Ovary (tissue), 7 donors: ENCODE measurements at regions not wholly inside any gene's neighbourhood (a gene's known extent, or its start where the extent isn't known, plus 50 kb on each side); places are given as distances from the start of the nearest gene placed in this dataset. TPM values are rescaled to one million over a fixed set of nuclear protein-coding genes. Genes with fewer than 3 reads are reported as not detected.

ENCODE experiments used
- DNase-seq, 5 donors: peaks; one replicate each; pipeline ENCODE4 v3.0.0-alpha.2; 2019 to 2020
- H3K27ac ChIP-seq, 2 donors: fragments of 200-600 bp; one replicate each; pipeline versions ENCODE4 v1.5.1 to v1.8.0; 2019 to 2022
- H3K27me3 ChIP-seq: fragments of 200-600 bp; one replicate; pipeline ENCODE4 v1.8.0; 2022
- H3K36me3 ChIP-seq: fragments of 200-600 bp; sonication (generic); one replicate; pipeline ENCODE4 v1.5.1; 2019
- H3K4me1 ChIP-seq: one replicate; pipeline ENCODE4 v1.8.1; 2013; ENCODE audit warnings: mild to moderate bottlenecking, moderate library complexity; ENCODE audit not compliant: insufficient read depth
- H3K4me3 ChIP-seq: fragments of 200-600 bp; sonication (generic); one replicate; pipeline ENCODE4 v1.5.1; 2017
- H3K9me3 ChIP-seq, 2 donors: fragments of 200-600 bp in 1 of 2; sonication (generic) in 1 of 2; one replicate each; pipeline versions ENCODE4 v1.5.1 to v1.8.1; 2013 to 2019; ENCODE audit warnings: mild to moderate bottlenecking in 1 of 2, moderate library complexity in 1 of 2
- EP300 ChIP-seq: sonication (generic); formaldehyde crosslinking; IDR thresholded peaks from one replicate; pipeline ENCODE4 v1.6.1; 2017; ENCODE audit warnings: antibody characterized with exemption
- POLR2A ChIP-seq: fragments of 450-650 bp; IDR thresholded peaks from one replicate; pipeline ENCODE4 v1.6.1; 2017; ENCODE audit warnings: antibody characterized with exemption, mild to moderate bottlenecking, moderate library complexity
- WGBS, 3 donors: extraction: QIAGEN DNeasy Blood & Tissue Kit in 1 of 3; methylation state at CpG; one replicate each; pipeline versions ENCODE4 v1.1.5 to v1.1.7; 2013 to 2017; 5-methylcytosine and 5-hydroxymethylcytosine counted together
- intact Hi-C, 4 donors: fragments of 100-400 bp; cut with DNase I; formaldehyde crosslinking; loops; one replicate each; pipeline versions ENCODE4 v1.11.0 to v1.15.1; 2022 to 2023
- small RNA-seq: library from RNA; depleted of rRNA; stranded (forward); fragments of <200 nt; gene quantifications from one replicate; pipeline ENCODE3, GENCODE V24; 2016
- TF ChIP-seq, protein P1 (sequence below), 3 donors: fragments of 450-650 bp in 2 of 3; fragments of 200-600 bp in 1 of 3; IDR thresholded peaks; one replicate each; pipeline versions ENCODE4 v1.5.1 to v1.8.0; 2016 to 2022; ENCODE audit warnings: antibody characterized with exemption in 3 of 3, mild to moderate bottlenecking in 1 of 3
- donor health status: DM: no; HTN: no; CAD: no; lungs with moderate emphysema.
- donor health status: DM: no; HTN: no; CAD: no.
- donor health status: Bipolar disorder and iron deficiency.
- donor health status: DM: no; HTN: no; CAD: no.
- donor health status: DM: yes; HTN: yes; CAD: no.

DNA sequence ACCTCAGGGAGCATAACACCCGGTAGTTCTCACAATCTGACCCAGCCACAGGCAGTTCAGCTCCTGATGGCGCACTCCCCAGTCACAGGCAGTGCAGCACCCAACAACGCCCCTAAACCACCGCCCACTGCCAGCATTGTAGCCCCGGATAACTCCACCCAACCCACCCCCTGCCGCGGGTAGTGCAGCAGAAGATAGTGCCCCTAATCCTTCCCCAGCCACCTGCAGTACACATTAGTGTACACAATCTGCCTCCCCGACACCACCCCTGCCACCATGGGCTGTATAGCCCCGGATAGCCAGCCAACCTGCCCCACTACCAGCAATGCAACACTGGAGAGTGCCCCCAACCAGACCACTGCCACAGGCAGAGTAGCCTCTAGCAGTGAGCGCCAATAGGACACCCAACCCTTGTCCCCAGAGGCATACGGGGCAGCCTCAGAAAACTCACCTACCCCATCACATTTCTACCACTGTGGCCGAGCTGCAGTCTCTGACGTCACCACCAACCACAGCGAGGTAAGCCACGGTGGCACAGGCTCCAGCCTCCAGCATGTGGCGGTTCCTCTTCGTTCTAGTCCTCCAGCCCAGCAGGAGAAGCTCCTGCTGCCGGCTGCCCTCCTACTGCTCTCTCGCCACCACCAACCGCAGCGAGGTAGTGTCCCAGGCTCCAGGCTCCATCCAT lies 877.3 kb downstream of the KCNJ18 start:
- intact Hi-C loops = no loop called here
- TF ChIP-seq POLR2A (no peak), EP300 (no peak)
- TF ChIP-seq, protein P1, sequence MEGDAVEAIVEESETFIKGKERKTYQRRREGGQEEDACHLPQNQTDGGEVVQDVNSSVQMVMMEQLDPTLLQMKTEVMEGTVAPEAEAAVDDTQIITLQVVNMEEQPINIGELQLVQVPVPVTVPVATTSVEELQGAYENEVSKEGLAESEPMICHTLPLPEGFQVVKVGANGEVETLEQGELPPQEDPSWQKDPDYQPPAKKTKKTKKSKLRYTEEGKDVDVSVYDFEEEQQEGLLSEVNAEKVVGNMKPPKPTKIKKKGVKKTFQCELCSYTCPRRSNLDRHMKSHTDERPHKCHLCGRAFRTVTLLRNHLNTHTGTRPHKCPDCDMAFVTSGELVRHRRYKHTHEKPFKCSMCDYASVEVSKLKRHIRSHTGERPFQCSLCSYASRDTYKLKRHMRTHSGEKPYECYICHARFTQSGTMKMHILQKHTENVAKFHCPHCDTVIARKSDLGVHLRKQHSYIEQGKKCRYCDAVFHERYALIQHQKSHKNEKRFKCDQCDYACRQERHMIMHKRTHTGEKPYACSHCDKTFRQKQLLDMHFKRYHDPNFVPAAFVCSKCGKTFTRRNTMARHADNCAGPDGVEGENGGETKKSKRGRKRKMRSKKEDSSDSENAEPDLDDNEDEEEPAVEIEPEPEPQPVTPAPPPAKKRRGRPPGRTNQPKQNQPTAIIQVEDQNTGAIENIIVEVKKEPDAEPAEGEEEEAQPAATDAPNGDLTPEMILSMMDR (IDR thresholded peaks at IDR 0.05) = no peak
- DNase-seq = no peak
- Histone ChIP-seq H3K9me3 (peaks cover 0 to 5% of the 10 kb centered on the region in 2 donors), H3K4me3 (no peak overlapping the region), H3K36me3 (no peaks in the 10 kb centered on the region), H3K27me3 (no peaks in the 10 kb centered on the region), H3K4me1 (no peaks in the 10 kb centered on the region), H3K27ac (no peak overlapping the region)
- 83 to 91% (median 91%) methylated on average over 18 to 21 of the region's 21 CpGs for WGBS, 3 donors

DNA sequence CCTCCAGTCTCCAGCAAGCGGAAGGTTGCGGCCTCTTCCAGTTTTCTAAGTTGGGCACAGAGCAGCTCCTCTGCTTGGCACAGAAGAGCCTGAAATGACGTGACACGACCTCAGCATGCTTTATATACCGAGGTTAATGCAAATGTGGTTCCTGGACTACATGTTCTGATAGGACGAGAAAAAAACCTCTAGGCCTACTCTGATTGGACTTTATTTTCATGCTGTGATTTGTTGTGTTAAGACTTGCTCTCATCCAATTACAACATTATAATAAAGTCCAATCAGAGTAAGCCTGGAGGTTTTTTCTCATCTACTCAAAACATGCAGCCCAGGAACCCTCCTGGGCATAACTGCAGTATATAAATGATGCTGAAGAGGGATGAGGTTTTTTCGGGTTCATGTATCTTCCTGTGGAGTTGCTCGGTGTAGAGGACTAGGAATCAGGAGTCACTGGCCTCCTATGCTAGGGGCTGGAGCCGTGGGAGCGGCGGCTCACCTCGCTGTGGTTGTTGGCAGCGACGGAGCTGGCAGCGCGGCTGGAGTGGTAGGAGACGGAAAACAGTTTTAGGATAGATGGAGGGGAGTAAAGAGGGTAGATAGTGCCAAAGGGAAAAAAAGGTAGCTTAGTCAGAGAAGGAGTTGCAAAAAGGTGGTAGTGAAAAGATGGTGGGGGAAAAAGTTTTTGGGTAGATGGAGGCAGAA lies 878.0 kb downstream of the KCNJ18 start:
- no peak overlapping the region for H3K27ac ChIP-seq
- 70 to 81% (median 76%) methylated on average over 17 of the region's 17 CpGs for WGBS, 3 donors
- DNase-seq = no peak
- H3K36me3 ChIP-seq = no peaks in the 10 kb centered on the region
- peaks cover 0 to 5% of the 10 kb centered on the region in 2 donors for H3K9me3 ChIP-seq
- no peaks in the 10 kb centered on the region for H3K4me1 ChIP-seq
- no peaks in the 10 kb centered on the region for H3K27me3 ChIP-seq
- TF ChIP-seq EP300 (no peak), POLR2A (no peak)
- TF ChIP-seq, protein P1 (IDR thresholded peaks at IDR 0.05) = no peak
- intact Hi-C loops = no loop called here
- no peak overlapping the region for H3K4me3 ChIP-seq

DNA sequence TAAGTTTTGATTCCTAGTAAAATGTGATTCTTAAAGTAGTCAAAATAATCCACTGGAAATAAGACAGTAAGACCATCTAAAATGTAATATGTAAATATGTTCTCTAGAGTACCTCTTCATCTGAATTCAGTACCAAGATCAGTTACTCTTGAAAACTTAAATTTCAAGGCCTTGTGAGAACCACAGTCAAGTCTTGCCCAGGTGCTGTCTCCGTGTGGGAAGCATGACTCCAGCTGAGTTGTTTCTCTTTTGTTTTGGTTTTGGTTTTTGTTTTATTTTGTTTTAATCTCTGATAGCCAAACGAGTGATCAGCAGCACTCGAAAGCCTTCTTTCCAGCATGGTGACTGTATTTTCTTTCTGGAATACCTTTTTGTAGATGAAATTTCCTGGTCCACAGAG lies 907.0 kb downstream of the KCNJ18 start:
- no peak overlapping the region for H3K27ac ChIP-seq
- H3K27me3 ChIP-seq = no peaks in the 10 kb centered on the region
- H3K9me3 ChIP-seq = no peaks in the 10 kb centered on the region
- no peaks in the 10 kb centered on the region for H3K36me3 ChIP-seq
- DNase-seq = no peak
- WGBS, 3 donors = 28 to 50% (median 34%) methylated on average over 3 of the region's 3 CpGs
- H3K4me3 ChIP-seq = no peak overlapping the region
- intact Hi-C loops = no loop called here
- H3K4me1 ChIP-seq = no peaks in the 10 kb centered on the region
- TF ChIP-seq EP300 (no peak), POLR2A (no peak)
- TF ChIP-seq, protein P1 (IDR thresholded peaks at IDR 0.05) = no peak

DNA sequence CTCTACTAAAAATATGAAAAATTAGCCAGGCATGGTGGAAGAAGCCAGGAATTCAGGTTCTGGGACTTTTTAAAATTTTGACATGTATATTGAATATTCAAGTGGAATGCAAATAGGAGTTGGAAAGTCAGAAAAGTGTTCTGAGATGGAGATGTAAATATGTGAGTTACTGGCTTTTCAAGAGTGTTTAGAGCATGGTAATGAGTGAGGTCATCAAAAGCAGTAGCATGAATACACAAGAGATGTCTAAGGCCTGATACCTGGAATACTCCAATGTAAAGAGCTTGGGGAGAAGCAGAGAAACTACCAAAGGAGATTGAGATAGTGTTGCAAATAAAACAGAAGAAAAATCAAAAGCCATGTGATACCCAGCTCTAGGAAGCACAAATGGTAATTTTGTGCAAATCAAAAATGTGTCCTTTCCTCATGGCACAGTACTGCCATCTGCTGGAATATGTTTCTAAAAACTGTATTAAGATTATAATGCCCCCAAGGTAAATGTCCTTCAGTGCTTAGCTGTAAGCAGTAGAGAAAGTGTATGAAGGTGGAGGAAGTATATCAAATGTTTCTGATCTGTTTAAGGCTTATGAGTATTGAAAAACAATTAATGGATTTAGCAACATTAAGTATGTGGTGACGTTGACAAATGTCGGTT lies 908.4 kb downstream of the KCNJ18 start:
- WGBS, 3 donors = 50 to 60% (median 54%) methylated on average over 2 of the region's 2 CpGs

More for the DNA sequence above, 908.4 kb downstream of the KCNJ18 start:
- TF ChIP-seq, protein P1 (IDR thresholded peaks at IDR 0.05) = no peak
- TF ChIP-seq EP300 (no peak), POLR2A (no peak)
- H3K4me1 ChIP-seq = no peaks in the 10 kb centered on the region
- no peak overlapping the region for H3K27ac ChIP-seq
- H3K9me3 ChIP-seq = no peaks in the 10 kb centered on the region
- H3K36me3 ChIP-seq = no peaks in the 10 kb centered on the region
- no peak overlapping the region for H3K4me3 ChIP-seq
- intact Hi-C loops = no loop called here
- no peak for DNase-seq
- no peaks in the 10 kb centered on the region for H3K27me3 ChIP-seq

Small RNA genes in the stretch of these regions (small RNA-seq; reads per million reads assigned to genes)
- gene ABBA01006766.1 (not detected), gene NMTRS-TGA3-1 (not detected)
